Amniotic stem cell (primary cell): ENCODE measurements at regions not wholly inside any gene's neighbourhood (a gene's known extent, or its start where the extent isn't known, plus 50 kb on each side); places are given as distances from the start of the nearest gene placed in this dataset.

ENCODE experiments used
- DNase-seq: peaks from one replicate; lab custom pipeline; 2025; lab: John Stamatoyannopoulos, UW

DNA sequence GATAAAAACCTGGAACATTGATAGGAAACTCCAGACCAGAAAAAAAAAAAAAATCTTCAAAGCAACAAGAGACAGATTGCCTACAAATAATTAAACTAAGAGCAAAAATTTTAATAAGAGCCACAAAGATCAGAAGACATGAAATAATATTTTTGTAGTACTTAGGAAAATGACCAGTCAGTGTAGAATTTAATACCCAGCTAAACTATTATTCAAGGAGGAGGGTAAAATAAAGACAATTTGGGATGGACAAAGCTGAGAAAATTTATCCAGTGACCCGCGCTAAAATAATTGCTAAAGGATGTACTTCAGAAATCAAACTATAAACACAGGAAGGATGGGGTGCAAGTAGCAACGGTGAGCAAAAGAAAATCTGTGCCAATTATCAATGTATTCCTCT lies 133.2 kb downstream of the AQP9 start:
- no peak for DNase-seq

GRCh38 chr15:58273104-58273503 lies 134.9 kb downstream of the AQP9 start:
- DNase-seq, result no peak

DNA sequence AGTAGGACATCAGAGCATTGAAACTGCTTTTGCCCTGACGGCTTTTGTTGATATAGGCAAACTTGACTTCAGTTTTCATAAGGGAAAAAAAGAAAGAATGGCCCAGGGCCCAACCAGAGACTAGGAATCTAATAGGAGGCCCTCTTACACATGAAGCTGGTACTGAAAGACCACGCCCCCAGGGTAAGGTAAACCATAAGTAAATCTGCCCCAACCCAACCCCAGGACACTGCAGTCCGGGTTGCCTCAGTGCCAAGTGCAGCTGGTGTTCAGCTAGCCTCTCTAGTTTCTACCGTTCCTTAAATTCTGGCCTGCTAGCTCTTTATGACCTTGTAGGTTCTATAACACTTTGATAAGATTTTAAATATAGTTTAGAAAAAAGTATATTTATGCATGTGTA lies 136.7 kb downstream of the AQP9 start:
- DNase-seq, result no peak

- no peak for DNase-seq
Measured at GRCh38 chr15:58275785-58276184, 137.6 kb downstream of the AQP9 start.

GRCh38 chr15:58276924-58277323 lies 138.7 kb downstream of the AQP9 start:
- no peak for DNase-seq

GRCh38 chr15:58277333-58277732 lies 139.2 kb downstream of the AQP9 start:
- no peak for DNase-seq

DNA sequence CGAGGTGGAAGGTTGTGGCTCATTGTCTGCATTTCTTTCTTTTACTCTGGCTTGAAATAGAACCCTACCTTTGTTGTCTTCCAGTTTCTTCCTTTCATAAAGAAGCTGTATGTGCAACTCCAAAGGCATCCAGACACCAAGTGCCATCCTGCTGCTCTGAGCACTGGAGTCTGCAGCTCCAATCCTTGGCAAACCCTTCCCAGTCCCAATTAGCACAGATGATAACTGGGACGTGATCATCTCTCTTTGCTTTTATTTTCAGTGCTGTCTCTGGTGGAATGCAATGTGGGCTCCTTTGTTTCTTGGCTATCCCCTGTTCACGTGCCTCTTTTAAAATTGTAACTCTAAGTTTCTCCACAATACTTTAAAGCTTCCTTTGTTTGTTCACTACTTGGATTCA lies 140.9 kb downstream of the AQP9 start:
- DNase-seq, result no peak

GRCh38 chr15:58279654-58280053 lies 141.5 kb downstream of the AQP9 start:
- DNase-seq, result no peak

- no peak for DNase-seq
Measured at GRCh38 chr15:58282060-58282708, 144.0 kb downstream of the AQP9 start.

DNA sequence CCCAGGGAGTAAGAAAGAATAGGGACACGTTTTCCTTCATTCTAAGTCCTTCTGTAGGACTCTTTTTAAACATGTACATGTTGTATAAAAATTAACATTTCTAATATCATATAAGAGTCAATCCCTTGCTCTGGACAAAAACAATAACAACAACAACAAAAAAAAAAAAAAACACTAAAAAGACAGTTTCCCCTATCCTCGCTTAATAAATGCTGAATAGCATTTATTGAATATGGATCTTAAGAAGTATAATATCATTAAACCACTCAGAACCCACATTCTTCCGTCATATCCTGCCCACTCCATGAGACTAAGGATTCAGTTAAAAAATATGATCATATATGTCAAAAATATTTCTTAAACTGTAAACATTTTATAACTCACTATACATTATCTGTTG lies 145.1 kb downstream of the AQP9 start:
- DNase-seq, result no peak

GRCh38 chr15:58284293-58284692 lies 146.1 kb downstream of the AQP9 start:
- DNase-seq, result no peak

- no peak for DNase-seq
Measured at GRCh38 chr15:58285212-58285920, 146.4 kb upstream of the LIPC start.

DNA sequence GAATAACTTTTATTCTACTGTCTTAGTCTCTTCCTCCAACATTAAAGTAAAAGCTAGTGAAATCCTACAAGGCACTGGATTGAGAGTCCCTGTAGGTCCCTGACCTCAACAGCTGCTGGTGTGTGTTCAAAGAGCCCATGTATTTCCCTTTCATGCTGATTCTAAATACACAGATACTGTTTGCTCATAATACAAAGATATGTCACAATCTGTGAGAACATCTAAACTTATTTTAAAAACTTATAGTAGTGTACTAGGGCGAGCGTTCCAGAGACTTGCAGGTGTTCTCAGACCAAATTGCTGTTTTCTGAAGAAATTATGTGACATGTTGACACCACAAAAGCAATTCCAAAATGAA lies 145.9 kb upstream of the LIPC start:
- no peak for DNase-seq

DNA sequence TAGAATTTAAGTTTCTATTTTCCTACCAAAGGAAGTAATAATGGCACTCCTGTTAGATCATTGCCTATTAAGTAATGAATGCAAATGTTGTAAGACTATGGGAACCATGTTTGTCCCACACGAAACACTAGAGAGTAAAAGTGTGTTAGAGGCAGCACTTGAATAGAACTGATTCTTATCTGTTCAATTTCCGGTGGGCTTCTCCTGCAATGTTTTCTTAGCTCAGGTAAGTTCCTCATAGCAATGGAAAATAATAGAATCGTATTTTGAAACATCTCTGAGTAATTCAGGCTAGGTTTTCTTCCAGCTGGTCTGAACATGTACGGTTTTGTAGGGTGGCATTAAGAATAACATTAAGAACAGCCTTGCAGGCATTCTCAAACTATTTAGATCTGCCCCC lies 145.3 kb upstream of the LIPC start:
- no peak for DNase-seq

- no peak for DNase-seq
Measured at GRCh38 chr15:58287891-58288290, 143.9 kb upstream of the LIPC start.

DNA sequence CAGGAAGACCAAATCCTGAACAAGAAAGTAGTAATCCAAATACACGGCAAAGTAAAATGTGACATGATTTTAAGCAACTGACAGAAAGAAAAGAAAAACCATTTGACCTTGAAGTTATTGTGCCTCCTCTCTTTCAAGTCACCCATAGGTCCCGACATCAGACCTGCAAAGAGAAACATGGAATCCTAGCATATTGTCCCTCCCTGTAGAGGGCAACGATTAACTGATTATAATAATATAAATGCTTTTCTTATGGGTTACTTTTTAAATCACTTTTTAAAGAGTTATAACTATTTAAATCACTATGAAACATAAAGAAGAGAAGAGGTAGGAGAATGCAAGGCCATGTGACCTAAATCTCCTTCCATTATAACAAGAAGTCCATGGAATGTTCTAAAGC lies 143.2 kb upstream of the LIPC start:
- DNase-seq, result no peak

DNA sequence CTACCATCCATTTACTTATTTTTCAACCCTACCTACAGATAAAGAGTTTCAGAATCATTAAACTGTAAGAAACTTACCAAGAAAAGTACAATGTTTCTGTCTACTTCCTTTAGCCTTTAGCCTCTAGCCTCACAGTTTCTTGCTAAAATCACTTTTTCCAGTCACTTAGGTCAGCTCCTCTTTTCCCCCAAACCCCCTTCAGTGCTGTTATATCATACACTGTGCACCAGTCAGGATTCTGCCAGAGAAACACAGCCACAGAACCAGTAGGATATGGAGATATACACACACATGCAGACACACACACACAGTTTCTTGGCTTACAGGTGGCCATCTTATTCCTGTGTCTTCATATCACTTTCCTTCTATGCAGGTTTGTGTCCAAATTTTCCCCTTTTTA lies 139.9 kb upstream of the LIPC start:
- no peak for DNase-seq

- no peak for DNase-seq
Measured at GRCh38 chr15:58292751-58293175, 139.0 kb upstream of the LIPC start.

DNA sequence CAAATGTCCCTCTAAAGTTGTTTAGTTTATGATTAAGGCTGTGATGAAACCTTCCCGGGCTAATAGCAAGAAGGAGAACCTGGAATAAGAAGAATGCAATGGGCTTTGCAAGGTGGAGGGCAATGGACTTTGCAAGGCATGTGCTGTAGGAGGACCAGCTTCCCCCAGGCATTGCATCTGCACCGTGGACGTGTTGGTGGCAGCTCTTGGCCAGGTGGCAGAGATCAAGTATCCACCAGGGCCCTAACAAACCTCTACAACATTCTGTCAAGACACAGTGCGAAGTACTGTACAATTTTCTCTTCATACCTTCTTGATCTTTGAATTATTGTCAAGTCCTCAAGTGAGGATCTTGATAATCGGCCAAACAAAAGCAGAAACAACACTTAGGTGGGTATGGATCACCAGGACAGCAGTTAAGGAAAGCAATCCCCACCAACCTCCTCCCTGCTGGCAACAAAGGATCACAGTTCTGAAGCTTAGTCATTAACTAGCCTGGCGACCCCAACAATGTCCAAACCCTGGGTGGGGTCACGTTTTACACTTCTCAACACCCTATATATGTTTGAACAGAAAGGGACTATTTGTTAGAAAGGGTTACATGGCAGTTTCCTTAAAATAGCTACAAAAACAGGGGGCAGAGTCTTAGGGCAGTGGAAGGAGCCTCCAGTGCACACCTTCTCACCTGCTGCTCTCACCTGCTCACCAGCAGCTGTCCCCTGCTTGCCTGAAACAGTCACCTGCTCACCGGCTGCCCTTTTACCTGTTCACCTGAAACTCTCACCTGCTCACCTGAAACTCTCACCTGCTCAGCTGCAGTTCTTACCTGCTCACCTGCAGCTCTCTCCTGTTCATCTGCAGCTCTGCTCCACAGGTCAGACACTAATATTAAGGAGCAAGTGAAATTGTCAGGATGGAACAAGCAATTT lies 137.9 kb upstream of the LIPC start:
- DNase-seq, result no peak

GRCh38 chr15:58294681-58295254 lies 137.0 kb upstream of the LIPC start:
- DNase-seq, result no peak

DNA sequence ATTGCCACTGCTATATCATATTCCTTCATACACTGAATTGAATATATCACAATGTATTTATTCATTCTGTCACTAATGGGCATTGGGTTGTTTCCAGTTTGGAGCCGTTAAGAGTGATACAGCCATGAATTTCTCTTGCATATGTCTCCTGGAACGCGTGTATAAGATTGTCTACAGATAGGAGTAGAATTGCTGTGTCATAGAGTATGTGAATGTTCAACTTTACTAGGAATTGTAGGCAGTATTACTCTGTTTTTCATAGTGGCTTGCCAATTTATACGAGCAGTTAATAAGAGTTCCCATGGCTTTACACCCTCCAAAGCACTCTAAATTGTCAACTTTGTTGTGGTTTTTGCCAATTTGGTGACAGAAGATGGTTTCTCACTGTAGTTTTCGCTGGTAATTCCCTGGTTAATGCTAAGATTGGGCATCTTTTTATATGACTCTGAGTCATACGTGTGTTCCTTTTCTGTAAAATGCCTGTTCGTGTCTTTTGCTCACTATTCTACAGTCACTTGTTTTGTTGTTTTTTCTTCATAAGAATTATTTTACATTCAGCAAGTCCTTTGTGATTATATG lies 136.1 kb upstream of the LIPC start:
- no peak for DNase-seq

- DNase-seq, result no peak
Measured at GRCh38 chr15:58296276-58296675, 135.5 kb upstream of the LIPC start.
